Smooth muscle cell of the brain vasculature (primary cell): ENCODE measurements at regions not wholly inside any gene's neighbourhood (a gene's known extent, or its start where the extent isn't known, plus 50 kb on each side); places are given as distances from the start of the nearest gene placed in this dataset.
"Not testable (repeated sequence)": the region's sequence is repeated elsewhere in the genome, so short reads cannot be mapped to it uniquely, and the experiment has no call there.

Experiments used
- DNase-seq: peaks from one replicate; pipeline ENCODE4 v3.0.0-alpha.2; 2012; ENCODE audit warnings: low read depth, low spot score

DNA sequence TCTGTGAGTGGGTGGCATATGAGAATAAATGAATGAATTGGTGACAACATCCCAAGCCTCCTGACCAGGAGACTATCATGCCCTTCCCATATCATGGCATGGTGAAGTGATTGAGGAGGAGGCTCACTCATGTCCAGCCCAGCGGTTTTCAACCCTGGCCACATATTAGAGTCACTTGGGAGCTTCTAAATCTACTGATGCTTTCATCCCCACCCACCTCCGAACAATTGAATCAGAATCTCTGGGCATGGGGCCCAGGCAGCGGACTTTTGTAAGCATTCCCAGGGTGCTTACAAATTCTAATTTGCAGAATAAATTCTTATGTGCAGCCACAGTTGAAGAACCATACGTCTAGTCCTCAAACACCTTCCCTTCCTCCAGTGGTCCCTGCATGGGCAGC, 81.7 kb upstream of the SEC11C start:
- no peak for DNase-seq

DNA sequence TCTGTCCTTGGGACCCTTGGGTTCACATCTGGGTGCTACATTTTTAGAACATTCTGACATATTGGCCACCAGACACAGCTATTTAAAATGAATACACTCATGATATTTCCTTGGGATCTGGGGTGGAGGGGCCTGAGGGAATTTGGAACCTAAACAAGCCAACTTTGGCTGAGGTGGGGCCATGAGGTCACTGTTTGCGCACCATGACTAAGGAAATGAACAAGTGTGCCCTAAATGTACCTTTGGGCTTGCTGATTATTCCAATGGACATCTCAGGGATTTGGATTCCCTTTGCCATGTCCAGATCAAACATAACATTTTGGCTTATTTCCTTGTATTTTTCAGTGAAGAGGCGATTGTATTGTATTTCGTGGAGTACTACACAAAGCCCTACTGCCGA, 80.5 kb upstream of the SEC11C start:
- DNase-seq: no peak

DNA sequence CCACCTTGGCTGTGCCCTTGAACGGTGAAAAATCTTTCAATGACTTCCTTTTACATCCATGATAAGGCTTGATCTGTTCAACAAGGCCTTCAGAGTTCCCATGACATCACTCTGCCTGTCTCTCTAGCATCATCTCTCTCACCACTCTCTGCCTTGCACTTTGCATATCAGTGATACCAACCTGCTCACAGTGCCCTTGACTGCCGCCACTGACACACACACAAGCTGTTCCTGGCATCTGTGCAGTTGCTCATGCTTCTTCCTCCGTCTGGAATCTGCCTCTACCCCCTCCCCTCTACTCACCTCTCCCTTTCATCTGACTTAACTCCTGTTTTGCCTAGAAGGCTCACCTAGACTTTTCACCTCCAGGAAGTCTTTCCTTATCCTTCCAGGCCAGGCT, 79.1 kb upstream of the SEC11C start:
- DNase-seq: no peak

DNA sequence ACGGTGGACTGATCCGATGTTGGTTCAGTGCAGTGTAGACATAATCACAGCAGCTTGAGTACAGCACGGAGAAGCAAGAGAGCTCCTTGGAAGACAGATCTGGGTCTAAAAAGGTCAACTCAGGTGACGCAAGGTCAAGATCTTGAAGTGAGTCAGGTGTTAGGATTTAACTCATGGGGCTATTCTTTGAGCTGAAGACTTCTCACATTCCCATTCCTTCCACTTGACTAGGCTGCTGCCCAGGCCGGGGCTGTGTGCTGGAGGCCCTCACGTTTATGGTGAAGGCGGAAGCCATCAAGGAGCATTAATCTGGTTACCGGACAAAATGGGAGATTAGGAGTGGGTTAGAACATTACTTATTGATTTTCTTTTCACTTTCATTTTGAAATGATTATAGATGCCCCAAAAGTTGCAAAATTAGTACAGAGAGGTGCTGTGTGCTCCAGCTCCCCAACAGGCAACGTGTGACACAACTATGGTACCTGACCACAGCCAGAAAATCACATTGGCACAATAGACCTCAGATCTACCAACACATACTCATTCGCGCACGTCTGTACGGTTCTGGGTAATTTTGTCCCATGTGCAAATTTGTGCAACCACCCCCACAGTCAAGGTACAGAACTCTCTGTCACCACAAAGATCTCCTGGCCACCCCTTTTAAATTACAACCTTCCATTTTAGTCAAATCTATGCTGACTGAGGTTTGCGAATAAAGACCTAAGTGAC, 77.6 kb upstream of the SEC11C start:
- no peak for DNase-seq

DNA sequence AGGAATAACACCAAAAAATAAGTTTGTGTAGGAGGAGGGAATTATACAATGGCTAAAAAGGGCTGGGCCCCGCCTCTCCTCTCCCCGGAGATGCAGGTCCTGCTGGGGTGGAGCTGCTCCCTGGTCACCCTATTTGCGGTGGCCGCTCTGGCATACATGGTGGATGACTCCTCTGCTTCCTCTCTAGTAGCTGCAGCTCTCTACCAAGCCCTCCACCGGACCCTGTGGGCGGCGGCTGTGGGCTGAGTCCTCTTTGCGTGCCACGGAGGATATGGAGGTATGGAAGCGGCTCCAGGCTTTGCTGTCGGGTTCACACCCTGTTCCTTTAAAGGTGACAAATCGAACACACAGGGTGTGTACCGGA, 77.1 kb upstream of the SEC11C start:
- no peak for DNase-seq

DNA sequence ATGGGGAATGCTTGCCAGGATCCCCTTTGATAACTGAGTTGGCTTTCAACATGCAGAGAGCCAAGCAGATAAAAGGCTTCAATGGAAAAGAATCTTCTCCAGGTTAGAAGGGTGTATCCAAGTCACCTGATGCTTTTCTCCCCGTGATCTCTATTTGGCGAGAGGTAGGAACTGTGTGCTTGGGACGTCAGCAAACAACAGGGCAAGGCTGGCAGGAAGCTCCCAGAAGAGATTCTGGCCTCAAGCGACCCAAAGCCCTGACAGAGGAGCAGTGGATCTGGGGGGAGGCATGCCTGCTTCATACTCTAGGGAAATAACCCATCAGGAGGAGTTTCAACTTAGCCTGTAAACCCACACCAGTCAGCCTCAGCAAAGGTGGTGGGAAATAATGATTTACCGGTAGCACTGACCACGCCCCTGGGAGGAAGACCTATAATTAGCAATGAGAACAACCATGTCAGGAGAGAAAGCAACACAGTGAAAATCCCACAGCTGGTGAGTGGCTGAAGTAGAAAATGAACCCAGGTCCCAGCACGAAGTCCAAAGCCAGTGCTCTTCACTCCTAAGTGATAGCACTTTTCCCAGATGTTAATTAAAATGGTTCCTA, 76.3 kb upstream of the SEC11C start:
- no peak for DNase-seq

DNA sequence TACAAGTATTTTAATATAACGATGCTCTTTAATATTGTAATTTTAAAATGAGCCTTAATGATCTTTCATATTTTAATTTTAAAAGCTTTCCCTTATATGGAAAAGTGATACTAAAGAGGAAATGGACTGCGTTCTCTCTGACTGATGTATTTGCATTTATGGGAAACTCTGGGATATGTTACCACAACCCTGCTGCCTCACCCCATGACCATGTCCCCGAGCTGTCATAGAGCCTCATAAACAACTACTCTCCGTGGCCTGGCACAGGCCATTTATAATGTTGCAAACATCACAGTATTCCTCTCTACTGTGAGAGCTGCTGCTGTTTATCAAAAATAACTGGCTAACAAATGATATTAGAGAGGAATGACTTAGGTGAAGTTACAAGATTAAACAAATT, 75.8 kb upstream of the SEC11C start:
- DNase-seq: no peak

DNA sequence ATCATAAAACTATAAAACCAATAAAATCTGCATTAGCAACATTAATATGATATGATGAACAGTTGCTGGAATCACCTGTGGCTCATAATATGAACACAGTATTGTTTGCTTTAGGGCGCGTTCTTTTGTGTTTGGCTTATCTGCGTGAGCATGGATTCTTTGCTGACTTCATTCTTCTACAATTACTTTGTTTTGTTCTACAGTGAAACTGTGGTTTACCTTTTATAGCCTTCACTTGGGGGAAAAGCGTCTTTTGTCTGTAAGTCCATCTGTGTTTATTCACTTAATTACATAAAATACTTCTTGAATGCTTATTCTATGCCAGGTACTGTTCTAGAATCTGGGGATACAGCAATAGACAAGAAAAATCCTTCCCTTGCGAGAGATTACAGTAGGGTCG, 74.0 kb upstream of the SEC11C start:
- no peak for DNase-seq

DNA sequence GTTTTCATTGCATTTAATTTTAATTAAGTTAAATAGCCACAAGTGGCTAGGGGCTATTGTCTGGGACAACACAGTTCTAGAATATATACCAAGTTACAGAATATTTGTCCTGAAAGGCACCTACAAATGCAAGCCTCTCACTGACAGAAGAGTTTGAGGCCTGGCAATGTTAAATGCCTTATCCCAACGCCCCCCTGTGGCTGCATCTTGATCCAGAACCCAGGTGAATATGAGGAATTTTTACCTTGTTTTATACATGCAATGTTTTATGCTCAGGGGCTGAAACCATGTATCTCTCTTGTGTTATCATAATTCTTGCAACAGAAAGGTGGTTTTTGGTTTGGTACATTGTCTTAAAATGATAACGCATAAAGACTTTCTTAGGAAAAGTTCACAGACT, 71.8 kb upstream of the SEC11C start:
- no peak for DNase-seq

DNA sequence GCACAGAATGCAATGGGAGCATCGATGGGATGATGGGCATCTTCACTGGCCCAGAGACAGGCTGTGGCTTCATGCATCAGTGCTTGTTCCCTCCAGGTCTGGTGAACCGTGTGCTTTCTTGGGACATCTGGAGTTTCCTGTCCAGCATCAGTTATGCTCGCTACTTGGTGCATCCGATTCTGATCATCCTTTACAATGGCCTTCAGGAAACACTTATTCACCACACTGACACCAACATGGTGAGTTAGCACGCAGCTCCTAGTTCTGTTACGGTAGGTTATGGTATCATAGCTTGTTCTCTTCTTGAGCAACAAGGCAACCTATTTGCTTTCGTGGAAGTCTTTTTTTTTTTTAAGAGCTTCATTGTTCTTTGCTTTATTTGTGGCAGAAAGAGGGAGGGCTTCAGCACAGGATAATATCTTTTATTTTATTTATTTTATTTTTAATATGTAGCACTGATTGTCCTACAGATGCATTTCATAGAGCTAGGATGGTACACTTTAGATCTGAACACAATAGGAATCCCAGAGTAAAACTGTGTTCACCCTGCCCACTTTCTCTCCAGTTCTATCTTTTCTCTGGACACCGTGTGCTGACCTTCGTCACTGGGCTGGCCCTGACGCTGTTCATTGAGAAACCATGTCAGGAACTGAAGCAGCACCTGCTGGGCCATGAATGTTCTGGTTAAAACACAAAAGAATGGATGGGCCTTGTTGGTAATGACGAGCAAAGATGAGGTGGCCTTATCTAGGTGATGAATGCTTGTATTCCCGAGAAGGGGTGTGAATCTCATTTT, 71.2 kb upstream of the SEC11C start:
- DNase-seq: no peak

DNA sequence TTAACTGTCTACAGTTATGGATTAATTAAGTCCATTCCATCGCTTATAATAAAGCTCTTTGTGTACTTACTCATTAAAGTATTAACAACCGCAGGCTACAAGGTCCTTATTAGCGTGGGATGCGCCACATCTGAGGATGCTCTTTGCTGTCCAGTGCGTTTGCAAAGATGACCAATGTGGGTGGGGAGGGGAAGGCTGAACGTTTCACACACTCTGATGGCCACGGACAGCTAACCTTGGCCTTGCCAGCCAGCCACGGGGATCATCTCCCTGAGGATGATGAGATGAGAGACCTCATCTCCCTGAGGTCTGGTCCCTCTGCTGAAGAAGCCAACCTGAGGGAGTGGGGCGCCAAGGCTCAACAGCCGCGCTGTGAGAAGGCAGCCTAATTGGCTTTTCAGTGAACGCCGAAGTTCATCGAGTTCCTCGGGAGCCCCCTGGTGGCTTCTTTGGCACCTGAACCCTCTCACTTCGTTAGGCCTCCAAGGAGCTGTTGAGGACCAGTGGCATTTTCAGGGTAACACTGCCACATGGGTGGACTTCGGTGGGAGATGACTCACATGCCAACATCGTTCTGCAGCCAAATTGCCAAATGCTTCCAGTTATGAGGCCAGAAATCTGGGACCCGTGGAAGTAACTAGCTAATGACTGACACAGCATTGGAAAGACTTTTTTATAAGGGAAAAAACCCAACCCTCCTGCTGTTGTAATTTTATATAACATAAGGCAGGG, 69.3 kb upstream of the SEC11C start:
- DNase-seq: peak; percentile 45

DNA sequence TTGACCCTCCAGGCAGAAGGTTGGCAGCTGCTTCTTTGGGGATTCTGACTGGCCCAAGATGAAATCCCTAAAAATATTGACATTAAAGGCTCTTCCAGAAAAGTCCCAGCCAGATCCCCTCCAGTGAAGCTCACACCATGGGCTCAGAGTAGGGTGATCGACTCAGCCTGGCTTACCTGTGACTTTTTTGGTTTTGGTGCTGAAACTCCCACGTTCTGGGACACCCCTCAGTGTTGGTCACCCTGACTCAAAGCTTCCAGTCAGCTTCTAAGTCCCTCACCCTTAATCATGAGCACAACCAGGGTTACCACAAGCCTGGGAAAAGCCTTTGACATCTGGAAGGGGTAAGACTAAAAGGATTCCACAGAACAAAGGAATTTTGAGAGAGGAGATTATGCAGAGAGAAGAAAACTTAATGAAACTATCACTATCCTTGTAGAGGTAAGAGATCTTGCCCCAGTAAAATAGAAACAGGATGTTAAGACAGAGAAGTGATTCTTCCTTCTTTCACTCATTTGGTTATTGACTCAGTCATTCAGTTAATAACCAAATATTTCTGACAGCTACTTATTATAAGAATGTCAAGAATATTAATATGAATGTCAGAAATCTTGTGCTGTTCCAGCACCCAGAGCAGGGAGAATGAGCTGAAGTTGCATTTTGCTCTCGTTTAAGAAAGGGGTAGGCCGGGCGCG, 66.8 kb upstream of the SEC11C start:
- DNase-seq: no peak

DNA sequence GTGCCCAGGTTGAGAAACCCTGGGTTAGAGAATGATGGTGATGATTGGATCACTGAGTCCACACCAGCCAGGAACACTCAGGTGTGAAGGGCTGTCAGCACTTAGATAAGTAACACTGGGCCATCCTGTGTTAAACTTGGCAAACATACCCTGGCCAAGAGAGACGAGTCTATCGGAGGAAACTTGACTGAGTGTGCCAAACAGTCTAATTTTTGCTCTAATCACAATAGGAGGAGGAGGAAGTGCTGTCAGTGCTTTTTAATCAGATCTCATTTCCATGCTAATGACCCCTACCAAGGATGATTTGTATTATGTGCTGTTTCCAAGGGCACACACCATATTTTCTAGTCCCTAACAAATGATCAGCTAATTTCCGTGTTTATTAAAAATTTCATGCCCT, 63.8 kb upstream of the SEC11C start:
- DNase-seq: no peak

DNA sequence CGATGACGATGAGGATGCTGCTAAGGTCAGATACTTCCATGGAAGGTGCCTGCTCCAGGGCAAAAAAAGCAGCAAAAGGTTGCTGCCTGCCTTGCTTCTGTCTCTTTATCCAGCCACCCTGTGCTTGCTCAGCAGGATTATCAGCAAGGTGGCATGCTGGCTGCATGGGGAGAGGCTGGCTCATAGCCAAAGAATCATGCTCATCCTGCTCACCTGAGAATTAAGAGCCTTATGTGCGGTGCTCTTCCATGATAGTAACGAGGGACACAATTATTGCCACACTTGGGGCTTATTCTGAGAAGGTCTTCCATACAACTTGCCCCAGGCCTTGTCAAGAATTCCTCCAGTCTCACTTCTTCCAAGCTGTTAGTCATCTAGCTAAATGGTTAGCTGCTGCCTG, 60.4 kb upstream of the SEC11C start:
- DNase-seq: no peak

DNA sequence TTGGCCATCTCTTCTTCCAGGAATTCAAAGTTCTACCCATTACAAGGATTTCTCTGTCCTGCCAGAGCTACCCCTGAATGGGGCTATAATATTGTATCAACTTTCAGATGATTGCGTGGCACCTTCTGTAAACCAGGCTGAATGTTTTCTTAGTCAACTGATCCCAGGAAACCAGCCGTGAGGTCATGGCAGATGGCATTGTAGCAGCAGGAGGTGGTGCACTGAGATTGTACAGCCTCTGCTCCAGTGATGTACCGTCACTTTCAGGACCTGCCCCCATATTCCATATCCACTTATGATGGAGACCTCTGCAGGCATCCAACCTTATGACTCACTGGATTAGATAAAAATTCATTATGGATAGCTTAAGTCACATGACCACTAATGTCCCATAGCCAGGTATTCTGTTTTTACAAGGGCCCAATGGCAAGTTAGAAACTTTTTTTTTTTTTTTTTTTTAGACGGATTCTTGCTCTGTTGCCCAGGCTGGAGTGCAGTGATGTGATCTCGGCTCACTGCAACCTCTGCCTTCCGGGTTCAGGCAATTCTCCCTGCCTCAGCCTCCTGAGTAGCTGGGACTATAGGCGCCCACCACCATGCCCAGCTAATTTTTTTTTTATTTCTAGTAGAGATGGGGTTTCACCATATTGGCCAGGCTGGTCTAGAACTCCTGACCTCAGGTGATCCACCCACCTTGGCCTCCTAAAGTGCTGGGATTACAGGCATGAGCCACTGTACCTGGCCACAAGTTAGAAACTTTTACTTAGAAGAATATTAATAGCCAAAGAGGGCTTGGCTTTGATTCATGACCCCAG, 59.8 kb upstream of the SEC11C start:
- DNase-seq: not testable (repeated sequence)

DNA sequence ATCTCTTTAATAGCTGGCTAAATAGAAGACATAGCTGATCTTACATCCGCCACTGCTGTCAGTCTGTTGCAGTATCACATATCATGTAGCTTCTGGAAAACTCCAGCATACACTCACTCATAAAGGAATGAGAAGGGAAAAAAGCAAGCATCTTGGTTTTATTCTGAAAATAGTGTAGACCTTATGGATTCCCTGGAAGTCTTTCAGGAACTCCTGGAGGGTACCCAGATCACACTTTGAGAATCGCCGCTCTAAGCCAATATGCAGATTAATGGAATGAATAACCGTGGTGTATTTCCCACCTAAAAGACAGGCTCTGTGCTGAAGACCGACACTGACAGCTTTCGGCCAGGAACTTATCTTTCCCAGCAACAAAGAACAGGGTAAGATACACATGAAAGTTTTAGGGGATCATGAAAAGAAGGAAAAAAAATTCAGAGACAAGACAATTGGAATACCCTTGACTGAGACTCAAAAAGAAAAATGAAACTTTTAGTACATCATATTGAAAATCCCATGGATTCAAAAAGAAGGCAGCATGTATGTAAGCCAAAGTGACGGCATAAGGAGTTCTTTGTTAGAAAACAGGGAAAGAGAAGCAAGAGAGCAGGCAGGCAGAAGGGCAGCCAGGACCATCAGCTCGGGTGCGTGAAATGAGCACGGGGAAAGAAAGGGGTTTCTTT, 56.4 kb upstream of the SEC11C start:
- DNase-seq: no peak

DNA sequence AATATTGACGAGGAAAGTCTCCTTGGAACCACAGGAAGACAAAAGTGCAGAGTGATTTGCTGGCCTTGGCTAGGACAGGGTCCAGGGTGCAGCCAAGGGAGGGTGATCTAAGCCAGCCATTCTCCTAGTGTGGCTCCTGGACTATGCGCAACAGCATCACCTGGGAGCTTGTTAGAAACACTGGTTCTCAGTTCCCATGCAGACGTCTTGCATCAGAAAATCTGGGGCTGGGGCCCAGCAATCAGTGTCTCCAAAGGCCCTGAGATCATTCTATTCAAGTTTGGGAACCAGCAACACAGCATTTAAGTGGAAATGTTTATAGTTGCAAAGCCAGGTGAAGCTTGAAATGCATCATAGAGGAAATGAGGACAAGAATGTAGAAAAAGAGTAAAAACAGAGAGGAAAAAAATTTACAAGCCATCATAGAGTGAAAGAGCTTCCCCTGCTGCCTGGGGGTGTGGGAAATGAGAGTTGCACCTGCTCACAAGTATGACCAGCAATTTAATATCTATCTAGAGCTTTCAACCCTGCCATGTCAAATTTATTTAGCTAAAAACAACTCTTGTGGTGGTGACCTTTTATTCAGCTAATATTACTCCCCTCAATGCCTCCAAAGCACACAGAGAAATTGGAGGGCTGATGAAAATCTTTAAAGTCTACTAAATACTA, 54.4 kb upstream of the SEC11C start:
- DNase-seq: no peak

DNA sequence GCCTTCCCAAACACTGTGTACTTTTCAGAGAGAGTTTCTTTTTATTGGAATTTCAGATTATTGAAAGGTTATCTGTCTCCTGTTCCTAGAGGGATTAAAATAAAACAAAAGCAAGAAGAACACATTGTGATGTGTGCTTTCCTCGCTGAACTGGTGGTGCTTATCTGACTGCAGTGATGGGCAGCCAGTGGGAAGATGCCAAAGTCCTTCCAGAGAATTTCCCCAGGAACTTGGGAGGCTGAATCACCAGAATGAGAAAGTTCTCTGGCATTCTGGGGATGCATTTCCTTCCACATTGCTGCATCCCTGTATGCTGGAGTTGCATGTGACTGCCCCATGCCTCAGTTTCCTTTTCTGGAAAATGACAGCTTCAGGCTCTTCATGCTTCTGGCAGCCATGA, 53.9 kb upstream of the SEC11C start:
- DNase-seq: no peak

DNA sequence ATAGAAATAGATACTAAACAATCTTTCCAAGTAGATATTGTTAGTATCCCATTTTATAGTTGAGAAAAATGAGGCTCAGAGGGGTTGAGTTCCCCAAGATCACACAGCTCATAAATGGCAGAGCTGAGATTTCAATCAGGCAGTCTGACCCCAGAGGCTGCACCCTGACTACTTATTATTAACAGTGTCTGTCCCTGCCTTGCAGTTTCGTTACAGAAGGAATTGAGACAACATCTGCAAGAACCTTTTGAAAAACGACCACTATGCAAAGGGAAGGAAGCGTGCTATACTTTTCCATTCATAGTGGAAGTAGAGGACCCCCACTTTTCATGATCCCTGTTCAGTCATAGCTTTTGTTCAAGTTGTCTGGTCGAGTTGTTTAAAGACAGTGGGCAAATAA, 53.2 kb upstream of the SEC11C start:
- no peak for DNase-seq

DNA sequence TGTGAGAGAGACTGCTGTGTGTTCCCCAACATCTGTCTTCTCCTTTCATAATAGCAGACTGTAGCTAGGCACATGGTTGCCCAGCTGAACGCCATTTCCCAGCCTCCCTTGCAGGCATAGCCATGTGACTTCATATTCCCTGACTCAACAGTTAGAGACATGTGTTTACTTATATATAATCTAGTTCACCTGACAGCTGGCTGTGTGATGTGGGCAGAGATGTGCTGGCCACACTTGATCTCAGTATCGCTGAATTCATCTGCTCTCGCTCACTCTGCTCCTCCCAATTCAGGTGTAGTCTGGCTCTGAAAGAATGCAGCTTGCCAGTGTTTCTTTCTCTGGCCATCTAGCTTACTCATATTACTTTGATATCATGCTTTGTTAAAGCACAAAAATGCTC, 52.3 kb upstream of the SEC11C start:
- no peak for DNase-seq
